ENCODE measurements at regions not wholly inside any gene's neighbourhood (a gene's known extent, or its start where the extent isn't known, plus 50 kb on each side); places are given as distances from the start of the nearest gene placed in this dataset.
"Not testable (repeated sequence)": the region's sequence is repeated elsewhere in the genome, so short reads cannot be mapped to it uniquely, and the experiment has no call there.

DNA sequence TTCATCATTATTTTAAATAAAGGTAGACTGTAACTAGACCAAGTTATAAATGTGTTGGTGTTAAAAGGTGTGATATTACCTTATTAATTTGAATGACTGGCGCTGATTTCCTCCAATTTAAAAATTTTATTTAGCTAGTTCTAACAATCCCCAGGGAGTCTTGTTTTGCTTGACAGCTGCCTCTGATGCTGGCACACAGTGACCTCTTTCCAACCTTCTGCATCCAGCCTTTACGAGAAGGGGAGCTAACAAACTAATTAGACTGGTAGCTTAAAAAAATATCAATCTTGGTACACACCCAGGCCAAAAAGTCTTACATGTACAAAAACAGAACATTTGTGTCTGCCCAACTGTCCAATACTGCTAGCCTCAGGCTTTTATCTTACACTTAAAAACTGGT lies 51.8 kb upstream of the ENPEP start:
- H3K27ac ChIP-seq = no peak overlapping the region
- no peaks in the 10 kb centered on the region for H3K36me3 ChIP-seq
- H3K9me3 ChIP-seq (ENCODE audit: severe bottlenecking) = peaks cover 6% of the 10 kb centered on the region
- H3K27me3 ChIP-seq (ENCODE audit: insufficient read depth, low read depth, severe bottlenecking) = peaks cover 2% of the 10 kb centered on the region
- TF ChIP-seq, protein P1, sequence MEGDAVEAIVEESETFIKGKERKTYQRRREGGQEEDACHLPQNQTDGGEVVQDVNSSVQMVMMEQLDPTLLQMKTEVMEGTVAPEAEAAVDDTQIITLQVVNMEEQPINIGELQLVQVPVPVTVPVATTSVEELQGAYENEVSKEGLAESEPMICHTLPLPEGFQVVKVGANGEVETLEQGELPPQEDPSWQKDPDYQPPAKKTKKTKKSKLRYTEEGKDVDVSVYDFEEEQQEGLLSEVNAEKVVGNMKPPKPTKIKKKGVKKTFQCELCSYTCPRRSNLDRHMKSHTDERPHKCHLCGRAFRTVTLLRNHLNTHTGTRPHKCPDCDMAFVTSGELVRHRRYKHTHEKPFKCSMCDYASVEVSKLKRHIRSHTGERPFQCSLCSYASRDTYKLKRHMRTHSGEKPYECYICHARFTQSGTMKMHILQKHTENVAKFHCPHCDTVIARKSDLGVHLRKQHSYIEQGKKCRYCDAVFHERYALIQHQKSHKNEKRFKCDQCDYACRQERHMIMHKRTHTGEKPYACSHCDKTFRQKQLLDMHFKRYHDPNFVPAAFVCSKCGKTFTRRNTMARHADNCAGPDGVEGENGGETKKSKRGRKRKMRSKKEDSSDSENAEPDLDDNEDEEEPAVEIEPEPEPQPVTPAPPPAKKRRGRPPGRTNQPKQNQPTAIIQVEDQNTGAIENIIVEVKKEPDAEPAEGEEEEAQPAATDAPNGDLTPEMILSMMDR (IDR thresholded peaks at IDR 0.05; ENCODE audit: low read depth, low read length) = no peak
- no peak overlapping the region for H3K4me3 ChIP-seq (ENCODE audit: low read depth, low read length)
- DNase-seq = no peak

DNA sequence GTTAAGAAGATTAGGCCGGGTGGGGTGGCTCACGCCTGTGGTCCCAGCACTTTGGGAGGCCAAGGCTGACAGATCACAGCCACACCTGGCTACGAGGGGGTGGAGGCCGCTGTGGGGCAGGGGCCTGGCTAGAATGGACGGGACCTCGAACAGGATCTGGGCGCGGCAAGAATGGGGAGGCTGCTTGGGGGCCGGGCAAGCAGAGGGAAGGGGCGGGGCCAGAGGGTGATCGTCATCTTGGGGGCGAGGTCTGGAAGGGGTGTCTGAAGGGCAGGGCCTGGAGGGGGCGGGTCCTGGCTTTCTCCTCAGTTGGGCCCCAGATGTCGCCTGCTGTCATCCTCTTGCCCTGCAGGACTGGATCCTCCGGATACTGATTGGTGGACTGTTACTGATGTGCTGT lies 57.3 kb upstream of the ENPEP start:
- H3K9me3 ChIP-seq (ENCODE audit: severe bottlenecking) = peaks cover 6% of the 10 kb centered on the region
- peaks cover under 1% of the 10 kb centered on the region for H3K27me3 ChIP-seq (ENCODE audit: insufficient read depth, low read depth, severe bottlenecking)
- DNase-seq = peak; percentile 12
- H3K27ac ChIP-seq = no peak overlapping the region
- TF ChIP-seq, protein P1 (IDR thresholded peaks at IDR 0.05; ENCODE audit: low read depth, low read length) = no peak
- H3K4me3 ChIP-seq (ENCODE audit: low read depth, low read length) = no peak overlapping the region
- H3K36me3 ChIP-seq = no peaks in the 10 kb centered on the region

DNA sequence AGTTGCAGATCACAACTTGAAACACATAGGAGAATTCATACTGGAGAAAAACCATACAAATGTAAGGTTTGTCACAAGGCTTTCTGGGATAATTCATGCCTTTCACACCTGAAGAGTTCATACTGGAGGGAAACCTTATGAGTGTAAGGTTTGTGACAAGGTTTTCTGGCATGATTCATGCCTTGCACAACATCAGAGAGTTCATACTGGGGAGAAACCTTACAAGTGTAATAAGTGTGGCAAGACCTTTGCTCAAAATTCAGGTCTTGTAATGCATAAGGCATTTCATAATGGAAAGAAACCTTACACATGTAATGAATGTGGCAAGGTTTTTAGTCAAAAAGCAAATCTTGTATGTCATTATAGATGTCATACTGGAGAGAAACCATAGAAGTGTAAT lies 58.8 kb upstream of the ENPEP start:
- H3K4me3 ChIP-seq (ENCODE audit: low read depth, low read length) = no peak overlapping the region

DNA sequence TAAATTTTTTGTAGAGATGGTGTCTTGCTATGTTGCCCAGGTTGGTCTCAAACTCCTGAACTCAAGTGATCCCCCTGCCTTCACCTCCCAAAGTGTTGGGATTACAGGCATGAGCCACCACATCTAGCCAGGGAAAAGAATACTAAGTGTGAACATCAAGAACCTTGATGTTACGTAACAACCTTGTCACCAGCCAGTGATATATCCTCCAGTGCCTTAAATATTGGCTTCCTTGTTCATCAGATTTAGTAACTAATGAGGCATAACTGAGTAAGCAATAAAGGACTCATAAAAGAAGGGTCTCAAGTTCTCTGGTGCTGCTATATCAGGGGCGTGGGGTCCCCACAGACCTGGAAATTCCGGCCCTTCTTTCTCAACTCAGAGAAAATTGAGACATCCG lies 60.5 kb upstream of the ENPEP start:
- Histone ChIP-seq H3K27me3 (ENCODE audit: insufficient read depth, low read depth, severe bottlenecking) (peaks cover 2% of the 10 kb centered on the region), H3K36me3 (no peaks in the 10 kb centered on the region), H3K27ac (no peak overlapping the region), H3K4me3 (ENCODE audit: low read depth, low read length) (no peak overlapping the region), H3K9me3 (ENCODE audit: severe bottlenecking) (peaks cover 6% of the 10 kb centered on the region)
- TF ChIP-seq, protein P1 (IDR thresholded peaks at IDR 0.05; ENCODE audit: low read depth, low read length) = no peak
- DNase-seq = no peak

More for the DNA sequence above, 58.8 kb upstream of the ENPEP start:
- no peak for DNase-seq
- no peak overlapping the region for H3K27ac ChIP-seq
- peaks cover 2% of the 10 kb centered on the region for H3K27me3 ChIP-seq (ENCODE audit: insufficient read depth, low read depth, severe bottlenecking)
- TF ChIP-seq, protein P1 (IDR thresholded peaks at IDR 0.05; ENCODE audit: low read depth, low read length) = no peak
- no peaks in the 10 kb centered on the region for H3K36me3 ChIP-seq
- peaks cover 3% of the 10 kb centered on the region for H3K9me3 ChIP-seq (ENCODE audit: severe bottlenecking)

DNA sequence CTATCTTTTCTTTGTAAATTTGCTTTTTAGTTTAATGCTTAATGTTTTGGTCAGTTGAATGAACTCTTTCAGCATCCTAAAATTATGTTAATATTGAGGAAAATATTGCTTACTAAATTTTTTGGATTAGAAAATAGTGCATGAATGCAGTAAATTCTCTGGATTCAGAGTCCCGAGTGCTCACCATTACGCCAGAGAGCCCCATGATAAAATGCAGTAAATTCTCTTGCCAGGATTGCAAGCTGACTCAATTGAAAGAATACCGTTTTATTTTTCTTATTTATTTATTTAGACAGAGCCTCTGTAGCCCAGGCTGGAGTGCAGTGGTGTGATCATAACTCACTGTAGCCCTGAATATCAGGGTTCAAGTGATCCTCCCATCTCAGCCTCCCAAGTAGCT lies 60.9 kb upstream of the ENPEP start:
- H3K4me3 ChIP-seq (ENCODE audit: low read depth, low read length) = no peak overlapping the region
- peaks cover 2% of the 10 kb centered on the region for H3K27me3 ChIP-seq (ENCODE audit: insufficient read depth, low read depth, severe bottlenecking)
- no peaks in the 10 kb centered on the region for H3K36me3 ChIP-seq
- TF ChIP-seq, protein P1 (IDR thresholded peaks at IDR 0.05; ENCODE audit: low read depth, low read length) = no peak
- H3K27ac ChIP-seq = no peak overlapping the region
- peaks cover 6% of the 10 kb centered on the region for H3K9me3 ChIP-seq (ENCODE audit: severe bottlenecking)
- no peak for DNase-seq

DNA sequence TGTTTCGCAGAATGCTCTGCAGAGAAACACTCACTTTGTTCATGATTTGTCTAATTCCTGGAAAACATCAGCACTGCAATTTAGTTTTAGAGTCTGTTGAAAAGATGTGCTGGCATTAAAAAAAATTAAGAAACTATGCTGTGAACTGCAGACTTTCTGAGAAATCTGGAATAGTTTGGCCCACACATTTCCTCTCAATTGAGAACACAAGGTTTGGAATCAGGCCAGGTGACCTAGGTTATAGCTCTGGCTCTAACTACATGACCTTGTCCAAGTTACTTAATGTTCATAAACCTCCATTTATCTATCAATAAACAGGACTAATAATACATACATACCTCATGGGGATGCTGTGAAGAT lies 61.4 kb upstream of the ENPEP start:
- no peaks in the 10 kb centered on the region for H3K36me3 ChIP-seq
- H3K4me3 ChIP-seq (ENCODE audit: low read depth, low read length) = no peak overlapping the region
- no peak for DNase-seq
- peaks cover 6% of the 10 kb centered on the region for H3K9me3 ChIP-seq (ENCODE audit: severe bottlenecking)
- peaks cover 2% of the 10 kb centered on the region for H3K27me3 ChIP-seq (ENCODE audit: insufficient read depth, low read depth, severe bottlenecking)
- TF ChIP-seq, protein P1 (IDR thresholded peaks at IDR 0.05; ENCODE audit: low read depth, low read length) = no peak
- H3K27ac ChIP-seq = no peak overlapping the region

DNA sequence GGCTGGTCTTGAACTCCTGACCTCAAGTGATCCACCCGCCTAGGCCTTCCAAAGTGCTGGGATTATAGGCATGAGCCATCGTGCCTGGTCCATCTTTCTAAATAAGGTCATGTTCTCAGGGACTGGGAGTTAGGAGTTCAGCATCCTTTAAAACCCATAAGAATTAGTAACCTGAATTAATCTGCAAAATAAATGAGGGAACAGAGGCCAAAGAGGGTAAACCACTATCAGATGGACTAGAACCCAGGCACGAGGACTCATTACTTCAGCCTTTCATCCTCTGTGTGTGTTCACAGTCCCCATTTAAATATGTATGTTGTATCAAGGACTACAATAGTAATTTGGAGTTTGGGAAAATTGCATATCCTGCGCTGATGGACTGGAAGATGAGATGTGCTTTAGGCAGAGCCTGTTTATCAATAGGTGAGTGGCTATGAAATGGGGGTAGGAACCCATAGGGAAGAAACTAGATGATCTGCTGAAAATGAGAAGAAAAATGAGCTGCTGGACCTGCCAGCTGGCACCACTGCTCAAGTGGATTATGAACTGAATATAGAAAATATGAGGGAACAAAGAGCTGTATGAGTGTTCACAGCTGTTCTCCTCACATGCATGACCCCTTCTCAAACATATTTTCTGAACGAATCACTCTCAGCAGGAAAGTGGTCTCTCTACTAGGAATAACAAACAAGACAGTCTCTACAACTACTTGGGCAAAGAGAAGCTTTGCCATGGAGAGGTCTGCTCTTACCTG lies 62.0 kb upstream of the ENPEP start:
- H3K4me3 ChIP-seq (ENCODE audit: low read depth, low read length); H3K27me3 ChIP-seq (ENCODE audit: insufficient read depth, low read depth, severe bottlenecking); DNase-seq; H3K36me3 ChIP-seq; H3K27ac ChIP-seq; H3K9me3 ChIP-seq (ENCODE audit: severe bottlenecking): not testable (repeated sequence)
